GM10248 (cell line): ENCODE measurements at regions not wholly inside any gene's neighbourhood (a gene's known extent, or its start where the extent isn't known, plus 50 kb on each side); places are given as distances from the start of the nearest gene placed in this dataset.

Experiments
- CTCF ChIA-PET: fragments of 300-600 bp; sonication (Branson Sonifier 250); formaldehyde crosslinking; extraction: SDS; loops from one replicate; lab custom pipeline; 2021; ENCODE audit warnings: antibody characterized with exemption; lab: Yijun Ruan, JAX
- POLR2A ChIA-PET: fragments of 350-650 bp; sonication (Branson Sonifier 250); formaldehyde crosslinking; extraction: SDS; loops from one replicate; lab custom pipeline; 2020; ENCODE audit warnings: antibody characterized with exemption; lab: Yijun Ruan, JAX
- DNase-seq: peaks from one replicate; pipeline ENCODE4 v3.0.0; 2012; ENCODE audit errors: extremely low spot score
- CTCF ChIP-seq: IDR thresholded peaks from 2 replicates; pipeline ENCODE4 v1.5.1; 2012; ENCODE audit warnings: mild to moderate bottlenecking, low read depth; ENCODE audit errors: extremely low read depth, missing control alignments, control extremely low read depth

DNA sequence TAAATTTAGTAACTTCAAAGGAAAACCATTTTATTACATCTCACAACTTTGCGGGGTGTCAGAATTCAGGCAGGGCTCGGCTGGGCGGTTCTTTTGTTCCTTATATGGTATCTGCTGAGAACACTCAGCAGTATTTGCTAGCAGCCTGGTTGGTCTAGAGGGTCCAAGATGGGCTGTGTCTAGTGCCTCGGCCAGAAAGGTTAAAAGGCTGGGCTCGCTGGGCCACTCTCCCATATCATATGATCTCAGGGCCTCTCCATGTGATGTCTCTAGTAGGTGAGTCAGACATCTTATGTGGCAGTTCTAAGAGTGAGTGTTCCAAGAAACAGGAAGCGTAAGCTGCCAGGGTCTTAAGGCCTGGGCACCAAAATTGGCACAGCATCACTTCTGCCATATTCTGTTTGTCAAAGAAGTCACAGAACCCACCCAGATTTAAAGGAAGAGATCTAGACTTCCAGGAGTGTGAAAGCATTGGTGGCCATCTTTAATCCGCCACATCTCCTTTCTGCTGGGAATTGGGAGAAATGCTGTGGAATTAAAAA is 100.9 kb upstream of the ATP6AP2 start:
- ChIA-PET CTCF (no interaction called here), POLR2A (no interaction called here)
- TF ChIP-seq CTCF, result no peak
- DNase-seq, result no peak

DNA sequence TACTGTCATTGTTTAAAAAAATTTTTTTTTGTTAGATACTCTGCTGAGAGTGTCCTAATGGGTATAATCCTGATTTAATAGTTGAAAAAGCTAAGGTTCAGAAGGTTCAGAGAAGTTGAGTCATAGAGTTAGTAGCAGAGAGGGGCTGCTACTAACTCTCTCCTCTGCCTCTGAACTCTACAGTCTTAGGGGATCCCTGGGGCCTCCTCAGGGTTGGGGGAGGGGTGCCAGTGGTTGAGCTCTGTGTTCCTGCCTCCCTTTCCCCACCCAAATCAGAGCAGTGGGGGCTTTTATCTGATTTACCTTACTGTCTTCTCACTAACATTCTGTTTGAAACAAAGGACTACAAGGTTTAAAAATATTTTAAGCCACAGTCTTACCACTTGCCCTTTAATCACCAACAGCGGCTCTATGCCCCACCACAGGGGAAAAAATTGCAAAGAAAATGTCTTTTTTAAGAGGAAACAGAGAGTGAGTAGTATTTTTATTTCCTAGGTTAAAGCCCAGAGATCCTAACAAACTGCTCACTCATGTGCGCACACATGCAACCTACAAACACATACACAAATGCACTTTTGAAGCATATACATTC is 102.2 kb upstream of the ATP6AP2 start:
- ChIA-PET CTCF (interaction anchor here (0.6 kb wide), 1 partner anchor 10 kb away, joined by 3 read pairs; no protein-coding TSS in a partner anchor), POLR2A (no interaction called here)
- no peak for DNase-seq
- TF ChIP-seq CTCF, result no peak

DNA sequence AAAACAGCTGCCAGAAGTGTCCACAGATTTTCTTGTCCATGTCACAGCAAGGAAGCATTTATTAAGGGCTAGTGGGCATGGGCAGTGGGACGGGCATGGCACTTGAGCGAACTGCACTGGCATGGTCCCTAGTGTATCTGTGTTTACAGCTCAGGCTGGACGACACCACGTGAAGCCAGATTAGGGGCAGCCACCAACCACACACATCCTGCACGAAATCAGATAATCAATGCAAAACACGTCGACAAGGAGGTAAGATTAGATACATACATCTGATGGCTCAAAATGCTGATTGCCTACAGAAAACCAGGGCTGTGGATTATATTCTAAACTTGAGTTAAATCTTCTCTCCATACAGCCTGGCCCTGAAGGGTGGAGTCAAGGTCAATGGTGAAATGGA is 103.8 kb upstream of the ATP6AP2 start:
- ChIA-PET POLR2A (no interaction called here), CTCF (no interaction called here)
- TF ChIP-seq CTCF, result no peak
- no peak for DNase-seq

DNA sequence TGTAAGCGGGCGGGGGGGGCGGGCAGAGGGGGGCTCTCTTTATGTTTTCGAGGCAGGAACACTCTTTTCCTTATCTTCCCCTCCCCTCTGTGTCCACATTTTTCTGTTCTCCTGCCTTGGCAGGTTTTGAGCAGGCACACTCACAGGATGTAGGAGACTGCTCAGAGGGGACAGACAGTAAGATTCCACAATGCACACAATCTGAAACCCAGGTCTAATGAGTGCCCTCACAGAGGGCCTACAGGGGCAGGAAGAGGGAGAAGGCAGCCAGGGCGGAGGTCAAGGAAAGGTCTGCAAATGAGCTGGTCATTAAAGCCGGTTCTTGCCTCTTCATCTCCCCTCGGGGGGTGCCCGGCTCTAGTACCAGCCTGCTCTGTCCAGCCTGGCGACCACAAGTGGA is 106.1 kb upstream of the ATP6AP2 start:
- CTCF ChIA-PET, result no interaction called here
- POLR2A ChIA-PET, result no interaction called here
- no peak for DNase-seq
- TF ChIP-seq CTCF, result no peak

DNA sequence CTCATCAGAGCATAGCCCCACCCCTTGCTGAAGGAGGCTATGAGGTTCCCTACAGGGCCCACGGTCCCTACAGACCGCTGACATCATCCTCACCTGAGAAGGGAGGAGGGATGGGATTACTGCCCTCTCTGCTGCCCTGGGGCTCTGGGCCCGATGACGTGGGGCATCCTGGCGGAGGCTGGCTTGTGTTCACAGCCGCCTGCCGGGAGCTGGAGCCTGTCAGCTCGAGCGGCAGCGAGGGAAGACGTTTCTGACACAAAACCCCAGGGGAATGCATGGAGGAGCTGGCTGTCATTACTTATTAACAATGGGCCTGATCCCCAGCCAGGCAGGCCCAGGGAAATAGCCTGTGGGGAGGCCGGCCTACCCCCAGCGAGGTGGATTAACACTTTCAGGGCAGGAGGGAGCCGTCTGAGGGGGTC is 106.6 kb upstream of the ATP6AP2 start:
- POLR2A ChIA-PET, result no interaction called here
- CTCF ChIA-PET, result no interaction called here
- no peak for DNase-seq
- TF ChIP-seq CTCF, result no peak

DNA sequence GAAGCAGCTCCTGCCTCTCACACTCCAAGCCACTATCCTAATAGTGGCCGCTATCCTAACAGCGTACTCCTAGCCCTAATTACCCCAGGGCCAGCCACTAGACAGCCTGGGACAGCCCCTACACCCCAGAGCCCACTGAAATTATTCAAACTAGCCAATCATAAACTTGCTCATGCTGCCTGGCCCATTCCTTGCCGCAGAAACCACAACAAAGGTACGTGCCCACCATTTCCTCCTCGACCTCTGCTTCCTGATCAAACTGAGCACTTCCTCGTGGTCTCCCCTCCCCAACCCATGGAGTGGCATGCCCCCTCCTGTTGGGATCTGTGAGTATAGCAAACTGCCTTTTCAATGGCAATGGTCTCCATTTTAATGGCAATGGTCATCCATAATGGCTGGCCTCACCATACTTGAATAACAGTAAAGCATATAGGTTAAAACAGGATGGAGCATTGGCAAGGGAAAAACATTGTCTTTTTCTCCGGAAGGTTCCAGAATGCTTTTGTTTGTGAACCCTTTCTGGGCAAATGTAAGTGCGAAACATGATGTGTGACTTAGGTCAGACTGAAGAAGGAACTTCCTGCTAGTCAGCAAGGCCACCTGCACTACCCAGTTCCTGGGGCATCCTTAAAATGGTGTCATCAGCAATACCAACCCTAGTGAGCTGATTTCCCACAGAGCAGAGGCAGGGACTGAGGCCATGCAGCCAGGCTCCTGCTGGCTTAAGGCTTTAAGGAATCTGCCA is 107.1 kb upstream of the ATP6AP2 start:
- POLR2A ChIA-PET, result no interaction called here

More for the DNA sequence above, 107.1 kb upstream of the ATP6AP2 start:
- DNase-seq, result no peak
- CTCF ChIA-PET, result no interaction called here
- no peak for TF ChIP-seq CTCF
